ENCODE measurements at regions not wholly inside any gene's neighbourhood (a gene's known extent, or its start where the extent isn't known, plus 50 kb on each side); places are given as distances from the start of the nearest gene placed in this dataset.

DNA sequence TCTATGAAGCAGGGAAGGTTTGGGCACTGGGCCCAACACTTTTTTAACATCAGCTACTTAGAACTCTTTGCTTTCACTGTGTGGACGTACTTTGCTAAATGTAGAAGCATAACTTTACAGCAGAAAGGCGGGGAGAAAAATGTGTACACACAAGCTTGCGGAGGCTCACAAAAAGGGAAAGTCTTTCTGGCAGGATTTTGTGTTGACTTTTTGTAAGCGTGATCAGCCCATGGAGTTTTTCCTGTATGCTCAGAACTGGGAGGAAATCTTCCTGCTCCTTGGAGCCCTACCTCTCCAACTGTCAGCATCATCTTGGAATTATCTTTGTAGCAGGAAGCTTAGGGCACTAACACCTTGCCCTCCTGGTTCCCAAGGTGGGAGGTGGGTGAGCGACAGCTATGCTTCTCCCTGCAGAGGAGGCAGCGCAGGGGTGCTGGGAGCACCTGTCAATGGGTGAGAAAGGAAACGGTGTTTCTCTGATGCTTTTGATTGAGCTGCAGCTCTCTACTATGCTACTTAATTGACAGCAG lies 321.9 kb downstream of the GADD45G start:
- TF ChIP-seq, protein P1, sequence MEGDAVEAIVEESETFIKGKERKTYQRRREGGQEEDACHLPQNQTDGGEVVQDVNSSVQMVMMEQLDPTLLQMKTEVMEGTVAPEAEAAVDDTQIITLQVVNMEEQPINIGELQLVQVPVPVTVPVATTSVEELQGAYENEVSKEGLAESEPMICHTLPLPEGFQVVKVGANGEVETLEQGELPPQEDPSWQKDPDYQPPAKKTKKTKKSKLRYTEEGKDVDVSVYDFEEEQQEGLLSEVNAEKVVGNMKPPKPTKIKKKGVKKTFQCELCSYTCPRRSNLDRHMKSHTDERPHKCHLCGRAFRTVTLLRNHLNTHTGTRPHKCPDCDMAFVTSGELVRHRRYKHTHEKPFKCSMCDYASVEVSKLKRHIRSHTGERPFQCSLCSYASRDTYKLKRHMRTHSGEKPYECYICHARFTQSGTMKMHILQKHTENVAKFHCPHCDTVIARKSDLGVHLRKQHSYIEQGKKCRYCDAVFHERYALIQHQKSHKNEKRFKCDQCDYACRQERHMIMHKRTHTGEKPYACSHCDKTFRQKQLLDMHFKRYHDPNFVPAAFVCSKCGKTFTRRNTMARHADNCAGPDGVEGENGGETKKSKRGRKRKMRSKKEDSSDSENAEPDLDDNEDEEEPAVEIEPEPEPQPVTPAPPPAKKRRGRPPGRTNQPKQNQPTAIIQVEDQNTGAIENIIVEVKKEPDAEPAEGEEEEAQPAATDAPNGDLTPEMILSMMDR (IDR thresholded peaks at IDR 0.05; ENCODE audit: control insufficient read depth, insufficient read depth, low read depth, low read length, missing control alignments): no peak
- no peak for DNase-seq (ENCODE audit: low read depth)
- H3K4me3 ChIP-seq (ENCODE audit: control insufficient read depth, low read depth, low read length): no peak overlapping the region

DNA sequence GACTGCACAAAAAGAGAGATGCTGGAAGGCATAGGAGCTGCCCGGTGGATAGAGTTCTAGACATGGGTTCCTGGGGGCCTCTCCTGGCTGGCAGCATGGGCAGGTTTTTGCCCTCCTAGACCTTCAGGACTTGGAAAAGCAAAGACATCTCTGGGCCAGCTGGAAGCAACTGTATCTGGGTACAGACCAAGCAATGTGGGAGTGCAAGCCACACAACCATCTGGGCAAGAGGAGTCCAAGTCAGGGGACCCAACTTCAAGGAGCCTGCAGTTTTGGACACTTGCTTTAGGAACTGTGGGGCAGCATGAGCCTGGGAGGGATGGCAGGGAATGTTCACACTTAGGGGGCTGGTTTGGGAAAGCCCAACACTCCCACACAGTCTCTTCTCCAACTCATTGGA lies 323.3 kb downstream of the GADD45G start:
- TF ChIP-seq, protein P1 (IDR thresholded peaks at IDR 0.05; ENCODE audit: control insufficient read depth, insufficient read depth, low read depth, low read length, missing control alignments): no peak
- DNase-seq (ENCODE audit: low read depth): no peak
- no peak overlapping the region for H3K4me3 ChIP-seq (ENCODE audit: control insufficient read depth, low read depth, low read length)

DNA sequence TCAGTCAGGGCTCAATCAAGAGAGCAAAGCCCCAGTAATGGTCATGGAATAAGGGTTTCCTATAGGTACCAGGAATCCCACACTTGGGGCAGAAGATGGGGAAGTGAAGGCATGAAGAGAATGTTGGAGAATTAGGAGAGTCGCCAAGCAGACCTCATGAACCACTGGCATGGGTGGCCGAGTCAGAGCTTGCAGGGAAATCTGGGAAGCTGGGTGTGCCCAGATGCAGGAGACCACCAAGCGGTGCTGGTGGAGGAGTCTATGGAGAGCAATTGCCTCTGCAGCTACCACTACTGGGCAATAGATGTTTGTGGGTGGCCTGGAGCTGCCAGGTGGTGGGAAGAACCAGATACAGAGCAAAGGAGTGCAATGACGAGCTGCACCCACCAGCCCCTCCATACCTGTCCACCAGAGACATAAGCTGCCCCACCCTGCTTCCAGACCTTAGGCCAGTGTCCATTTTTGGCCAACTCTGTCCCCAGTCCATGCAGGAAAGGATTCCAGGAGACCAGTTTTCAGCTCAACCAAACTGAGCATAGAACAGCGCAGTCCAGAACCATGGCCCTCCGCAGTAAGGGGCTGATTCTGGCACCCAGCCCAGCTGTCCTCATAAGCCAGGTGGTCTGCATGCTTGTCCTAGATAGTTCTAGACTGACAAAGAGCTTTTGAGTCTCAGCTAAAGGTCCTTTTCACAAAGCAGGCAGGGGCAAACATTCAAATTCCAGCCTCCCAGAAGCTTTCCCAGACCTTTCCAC lies 323.9 kb downstream of the GADD45G start:
- TF ChIP-seq, protein P1 (IDR thresholded peaks at IDR 0.05; ENCODE audit: control insufficient read depth, insufficient read depth, low read depth, low read length, missing control alignments): no peak
- H3K4me3 ChIP-seq (ENCODE audit: control insufficient read depth, low read depth, low read length): no peak overlapping the region
- no peak for DNase-seq (ENCODE audit: low read depth)

DNA sequence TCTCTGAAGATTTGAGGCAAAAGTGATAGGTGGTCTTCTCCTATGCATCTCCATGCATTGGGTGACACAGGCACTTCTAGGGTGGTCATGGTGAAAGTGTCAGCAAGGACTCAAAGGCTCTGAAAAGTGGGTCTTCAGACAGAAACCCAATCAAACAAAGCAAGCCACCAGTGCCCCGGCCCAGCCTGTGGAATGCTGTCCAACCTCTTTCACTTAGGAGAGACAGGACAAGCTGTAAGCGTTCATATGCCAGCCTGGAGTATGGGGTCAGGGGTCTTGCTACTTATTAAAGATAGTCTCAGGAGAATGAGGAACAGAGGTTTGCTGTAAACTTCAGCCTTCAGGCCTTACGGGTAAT lies 324.5 kb downstream of the GADD45G start:
- DNase-seq (ENCODE audit: low read depth): no peak
- TF ChIP-seq, protein P1 (IDR thresholded peaks at IDR 0.05; ENCODE audit: control insufficient read depth, insufficient read depth, low read depth, low read length, missing control alignments): no peak

DNA sequence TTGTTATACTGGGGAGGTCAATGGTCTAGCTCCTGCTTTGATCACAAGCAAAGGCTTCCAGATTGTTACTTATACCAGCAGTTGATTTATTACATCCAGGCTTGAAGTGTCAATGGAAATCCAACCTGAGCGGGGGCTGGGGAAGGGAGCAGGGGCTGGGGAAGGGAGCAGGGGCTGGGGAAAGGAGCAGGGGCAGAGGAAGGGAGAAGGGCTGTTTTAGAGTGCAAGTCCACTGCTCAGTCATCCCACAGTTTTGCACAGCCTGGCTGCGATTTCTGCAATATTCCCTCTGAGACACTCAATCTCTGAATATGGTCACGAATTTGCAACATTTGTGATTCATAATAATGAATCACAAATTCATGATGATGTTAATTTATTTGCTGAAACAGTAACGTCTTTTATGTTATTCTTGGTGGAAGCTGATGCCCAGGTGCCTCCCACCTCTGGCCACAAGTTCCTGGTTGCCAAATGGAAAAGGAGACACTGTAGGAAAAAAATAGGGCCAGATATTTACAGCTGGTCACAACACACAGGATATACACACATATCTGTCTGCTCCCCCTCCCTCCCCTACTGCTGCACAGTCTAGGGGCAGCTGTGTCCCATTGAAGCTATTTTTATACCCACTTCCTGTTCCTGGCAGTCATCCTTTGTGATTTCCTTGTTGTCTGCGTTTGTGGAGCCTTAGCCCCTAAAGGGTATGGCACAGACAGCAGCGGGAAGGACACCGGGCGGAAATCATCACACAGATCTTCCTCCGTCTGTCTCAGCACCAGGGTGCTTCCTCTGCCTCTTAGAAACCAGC lies 325.1 kb downstream of the GADD45G start:
- TF ChIP-seq, protein P1 (IDR thresholded peaks at IDR 0.05; ENCODE audit: control insufficient read depth, insufficient read depth, low read depth, low read length, missing control alignments): no peak
- H3K4me3 ChIP-seq (ENCODE audit: control insufficient read depth, low read depth, low read length): no peak overlapping the region
- no peak for DNase-seq (ENCODE audit: low read depth)

More for the DNA sequence above, 324.5 kb downstream of the GADD45G start:
- H3K4me3 ChIP-seq (ENCODE audit: control insufficient read depth, low read depth, low read length): no peak overlapping the region

DNA sequence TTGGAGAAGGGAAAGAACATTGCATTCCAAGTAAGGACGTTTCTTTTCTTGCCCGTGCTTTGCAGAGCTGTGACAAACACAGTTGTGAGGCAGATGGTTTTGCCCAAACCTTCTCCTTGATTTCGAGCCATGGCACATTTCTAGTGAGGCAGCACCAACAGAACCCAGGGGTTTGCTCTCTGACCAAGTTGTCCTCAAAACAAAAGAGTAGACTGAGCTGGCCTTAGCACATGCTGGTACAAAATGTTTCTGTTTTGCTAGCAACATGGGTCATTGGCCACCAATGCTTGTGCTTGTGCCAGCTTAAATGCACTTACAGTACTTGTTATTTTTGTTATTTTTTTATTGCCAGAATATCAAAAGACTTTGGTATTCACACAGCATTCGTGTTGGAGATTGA lies 328.8 kb downstream of the GADD45G start:
- TF ChIP-seq, protein P1 (IDR thresholded peaks at IDR 0.05; ENCODE audit: control insufficient read depth, insufficient read depth, low read depth, low read length, missing control alignments): no peak
- DNase-seq (ENCODE audit: low read depth): no peak
- H3K4me3 ChIP-seq (ENCODE audit: control insufficient read depth, low read depth, low read length): no peak overlapping the region
